SU-DHL-6 (cell line): ENCODE measurements at regions not wholly inside any gene's neighbourhood (a gene's known extent, or its start where the extent isn't known, plus 50 kb on each side); places are given as distances from the start of the nearest gene placed in this dataset.

Experiments
- H2AFZ ChIP-seq: fragments of 200-600 bp; sonication (generic); 2 replicates; pipeline ENCODE4 v1.6.1; 2014; ENCODE audit warnings: low read depth, mild to moderate bottlenecking, moderate library complexity, mixed read lengths, antibody characterized with exemption, low read length; ENCODE audit not compliant: severe bottlenecking
- H3F3A ChIP-seq: fragments of 200-600 bp; shearing (Covaris generic); 2 replicates; pipeline ENCODE4 v1.6.0; 2016; ENCODE audit warnings: antibody characterized with exemption, mild to moderate bottlenecking; ENCODE audit not compliant: insufficient read depth
- H3K27ac ChIP-seq: fragments of 200-600 bp; sonication (generic); 2 replicates; pipeline ENCODE4 v1.5.1; 2016; ENCODE audit warnings: low read depth, mild to moderate bottlenecking, low read length, moderate library complexity, mixed read lengths
- H3K27me3 ChIP-seq: fragments of 200-600 bp; sonication (generic), shearing (Covaris generic); 2 replicates; pipeline ENCODE4 v1.6.0; 2014; ENCODE audit warnings: mild to moderate bottlenecking, low read length
- H3K36me3 ChIP-seq: fragments of 200-600 bp; sonication (generic); 2 replicates; pipeline ENCODE4 v1.6.1; 2014; ENCODE audit warnings: mild to moderate bottlenecking, low read length, mixed read lengths
- H3K4me2 ChIP-seq: fragments of 300-600, 200-600 bp; shearing (Covaris generic), sonication (generic); 2 replicates; pipeline ENCODE4 v1.6.0; 2014; ENCODE audit warnings: low read length, low read depth, mild to moderate bottlenecking; ENCODE audit not compliant: poor library complexity, severe bottlenecking
- H3K4me3 ChIP-seq: fragments of 200-600 bp; sonication (generic); 2 replicates; pipeline ENCODE4 v1.5.1; 2014; ENCODE audit warnings: antibody characterized with exemption, low read length, mild to moderate bottlenecking, mixed read lengths; ENCODE audit not compliant: insufficient read depth, poor library complexity, severe bottlenecking
- H3K79me2 ChIP-seq: fragments of 200-600 bp; sonication (generic); 2 replicates; pipeline ENCODE4 v1.6.1; 2014; ENCODE audit warnings: mild to moderate bottlenecking, low read length, moderate library complexity; ENCODE audit not compliant: insufficient read depth
- H3K9ac ChIP-seq: fragments of 200-600 bp; sonication (generic); 2 replicates; pipeline ENCODE4 v1.7.0; 2014; ENCODE audit warnings: mild to moderate bottlenecking, low read length
- H3K9me2 ChIP-seq: fragments of 200-600 bp; sonication (generic); replicated peaks from 2 replicates; pipeline ENCODE4 v1.6.1; 2014; ENCODE audit warnings: low read length; ENCODE audit not compliant: insufficient read depth
- H3K9me3 ChIP-seq: fragments of 200-600 bp; sonication (generic); 2 replicates; pipeline ENCODE4 v1.6.1; 2014; ENCODE audit warnings: low read length, mixed read lengths; ENCODE audit not compliant: insufficient read depth
- H4K20me1 ChIP-seq: fragments of 200-600 bp; sonication (generic); 2 replicates; pipeline ENCODE4 v1.6.1; 2014; ENCODE audit warnings: low read depth, mild to moderate bottlenecking, antibody characterized with exemption, low read length, moderate library complexity, mixed read lengths
- CTCF ChIP-seq: fragments of 200-600 bp; sonication (generic); IDR thresholded peaks from one replicate; pipeline ENCODE4 v1.5.1; 2017; ENCODE audit warnings: antibody characterized with exemption, mild to moderate bottlenecking, low read length, moderate library complexity; ENCODE audit not compliant: insufficient read depth, poor library complexity, severe bottlenecking
- EZH2phosphoT487 ChIP-seq: fragments of 200-600 bp; sonication (generic), shearing (Covaris generic); conservative IDR thresholded peaks from 2 replicates; pipeline ENCODE4 v1.6.1; 2018; ENCODE audit warnings: mild to moderate bottlenecking, antibody characterized with exemption, low read length, moderate library complexity, mixed read lengths

GRCh38 chrX:145506214-145506613, 258.9 kb downstream of the SPANXN1 start:
- Histone ChIP-seq H2AFZ (no peak overlapping the region), H3K27ac (no peak overlapping the region), H4K20me1 (no peaks in the 10 kb centered on the region), H3K9me3 (no peaks in the 10 kb centered on the region), H3K36me3 (no peaks in the 10 kb centered on the region), H3K9ac (no peak overlapping the region), H3K4me2 (no peak overlapping the region), H3F3A (no peaks in the 10 kb centered on the region), H3K27me3 (no peaks in the 10 kb centered on the region), H3K4me3 (no peak overlapping the region), H3K9me2 (no peaks in the 10 kb centered on the region), H3K79me2 (no peaks in the 10 kb centered on the region)
- TF ChIP-seq EZH2phosphoT487 (no peak), CTCF (no peak)

- no peak overlapping the region for H3K27ac ChIP-seq
- H3K9me3 ChIP-seq = no peaks in the 10 kb centered on the region
- H3K27me3 ChIP-seq = no peaks in the 10 kb centered on the region
These were observed 277.6 kb downstream of the SPANXN1 start for GRCh38 chrX:145524931-145525330.

GRCh38 chrX:145532176-145532780, 285.0 kb downstream of the SPANXN1 start:
- H3K4me3 ChIP-seq = no peak overlapping the region
- H3K4me2 ChIP-seq = no peak overlapping the region
- H3K9ac ChIP-seq = no peak overlapping the region
- H2AFZ ChIP-seq = no peak overlapping the region
- no peaks in the 10 kb centered on the region for H3K9me2 ChIP-seq
- H4K20me1 ChIP-seq = no peaks in the 10 kb centered on the region
- H3K36me3 ChIP-seq = no peaks in the 10 kb centered on the region
- H3K27me3 ChIP-seq = no peaks in the 10 kb centered on the region
- TF ChIP-seq EZH2phosphoT487 (no peak), CTCF (no peak)
- no peaks in the 10 kb centered on the region for H3F3A ChIP-seq
- H3K9me3 ChIP-seq = no peaks in the 10 kb centered on the region
- H3K27ac ChIP-seq = no peak overlapping the region
- H3K79me2 ChIP-seq = no peaks in the 10 kb centered on the region

More at GRCh38 chrX:145524931-145525330, 277.6 kb downstream of the SPANXN1 start:
- Histone ChIP-seq H3F3A (no peaks in the 10 kb centered on the region), H3K4me2 (no peak overlapping the region), H3K9ac (no peak overlapping the region), H3K36me3 (no peaks in the 10 kb centered on the region), H4K20me1 (no peaks in the 10 kb centered on the region), H3K4me3 (no peak overlapping the region), H3K9me2 (no peaks in the 10 kb centered on the region), H2AFZ (no peak overlapping the region), H3K79me2 (no peaks in the 10 kb centered on the region)
- TF ChIP-seq EZH2phosphoT487 (no peak), CTCF (no peak)
